DND-41 (cell line): ENCODE measurements at regions not wholly inside any gene's neighbourhood (a gene's known extent, or its start where the extent isn't known, plus 50 kb on each side); places are given as distances from the start of the nearest gene placed in this dataset.

Experiments
- ATAC-seq: fragments of 200-7000 bp; cut with Tn5 transposase; 3 replicates; pipeline ENCODE4 v1.9.1; 2021; ENCODE audit warnings: low read depth; ENCODE audit not compliant: insufficient read depth
- DNase-seq: peaks from one replicate; pipeline ENCODE4 v3.0.0-alpha.2; 2020
- H2AFZ ChIP-seq: 2 replicates; pipeline ENCODE4 v1.6.0; 2012; ENCODE audit warnings: low read depth, low read length
- H3K27ac ChIP-seq: 2 replicates; pipeline ENCODE4 v1.5.1; 2012; ENCODE audit warnings: low read length, inconsistent platforms
- H3K27me3 ChIP-seq: fragments of 200-600 bp; sonication (generic); 2 replicates; pipeline ENCODE4 v1.6.0; 2012; ENCODE audit warnings: low read length, mild to moderate bottlenecking, inconsistent platforms; ENCODE audit not compliant: insufficient read depth, poor library complexity
- H3K36me3 ChIP-seq: 2 replicates; pipeline ENCODE4 v1.5.1; 2012; ENCODE audit warnings: low read length, inconsistent platforms; ENCODE audit not compliant: insufficient read depth
- H3K4me1 ChIP-seq: 2 replicates; pipeline ENCODE4 v1.5.1; 2012; ENCODE audit warnings: mild to moderate bottlenecking, low read length; ENCODE audit not compliant: insufficient read depth
- H3K4me2 ChIP-seq: 2 replicates; pipeline ENCODE4 v1.6.0; 2012; ENCODE audit warnings: mild to moderate bottlenecking, moderate library complexity, low read length, inconsistent platforms; ENCODE audit not compliant: insufficient read depth
- H3K4me3 ChIP-seq, 2 experiments: fragments of 200-600 bp in 1 of 2; shearing (Covaris generic) in 1 of 2; 2 replicates each; pipeline ENCODE4 v1.5.1; 2012 to 2016; ENCODE audit warnings: inconsistent platforms in 2 of 2, low read length in 2 of 2, mild to moderate bottlenecking in 2 of 2, low read depth in 1 of 2, moderate library complexity in 1 of 2
- H3K79me2 ChIP-seq: 2 replicates; pipeline ENCODE4 v1.6.0; 2012; ENCODE audit warnings: low read length, inconsistent platforms; ENCODE audit not compliant: insufficient read depth
- H3K9ac ChIP-seq: 2 replicates; pipeline ENCODE4 v1.6.0; 2012; ENCODE audit warnings: low read depth, mild to moderate bottlenecking, inconsistent platforms, low read length, moderate library complexity
- H3K9me3 ChIP-seq: 2 replicates; pipeline ENCODE4 v1.5.1; 2012; ENCODE audit warnings: low read length, moderate library complexity, mild to moderate bottlenecking, inconsistent platforms; ENCODE audit not compliant: insufficient read depth, severe bottlenecking
- H4K20me1 ChIP-seq: 2 replicates; pipeline ENCODE4 v1.6.0; 2012; ENCODE audit warnings: low read length; ENCODE audit not compliant: insufficient read depth
- EZH2 ChIP-seq: IDR thresholded peaks from 3 replicates; pipeline ENCODE4 v1.6.1; 2012; ENCODE audit warnings: borderline replicate concordance, low read depth, mild to moderate bottlenecking, moderate library complexity, low read length, inconsistent platforms; ENCODE audit not compliant: severe bottlenecking
- TF ChIP-seq, protein P1 (sequence below): IDR thresholded peaks from 2 replicates; pipeline ENCODE4 v1.5.1; 2012; ENCODE audit warnings: borderline replicate concordance, low read length, moderate library complexity, mild to moderate bottlenecking; ENCODE audit not compliant: poor library complexity, severe bottlenecking; ENCODE audit errors: extremely low read depth

GRCh38 chr10:27390681-27391080 lies 113.4 kb upstream of the RAB18 start:
- no peaks in the 10 kb centered on the region for H3K79me2 ChIP-seq
- DNase-seq (no peak), ATAC-seq (no peak)
- H4K20me1 ChIP-seq: no peaks in the 10 kb centered on the region
- TF ChIP-seq, protein P1, sequence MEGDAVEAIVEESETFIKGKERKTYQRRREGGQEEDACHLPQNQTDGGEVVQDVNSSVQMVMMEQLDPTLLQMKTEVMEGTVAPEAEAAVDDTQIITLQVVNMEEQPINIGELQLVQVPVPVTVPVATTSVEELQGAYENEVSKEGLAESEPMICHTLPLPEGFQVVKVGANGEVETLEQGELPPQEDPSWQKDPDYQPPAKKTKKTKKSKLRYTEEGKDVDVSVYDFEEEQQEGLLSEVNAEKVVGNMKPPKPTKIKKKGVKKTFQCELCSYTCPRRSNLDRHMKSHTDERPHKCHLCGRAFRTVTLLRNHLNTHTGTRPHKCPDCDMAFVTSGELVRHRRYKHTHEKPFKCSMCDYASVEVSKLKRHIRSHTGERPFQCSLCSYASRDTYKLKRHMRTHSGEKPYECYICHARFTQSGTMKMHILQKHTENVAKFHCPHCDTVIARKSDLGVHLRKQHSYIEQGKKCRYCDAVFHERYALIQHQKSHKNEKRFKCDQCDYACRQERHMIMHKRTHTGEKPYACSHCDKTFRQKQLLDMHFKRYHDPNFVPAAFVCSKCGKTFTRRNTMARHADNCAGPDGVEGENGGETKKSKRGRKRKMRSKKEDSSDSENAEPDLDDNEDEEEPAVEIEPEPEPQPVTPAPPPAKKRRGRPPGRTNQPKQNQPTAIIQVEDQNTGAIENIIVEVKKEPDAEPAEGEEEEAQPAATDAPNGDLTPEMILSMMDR: no peak
- no peak for TF ChIP-seq EZH2
- no peak overlapping the region for H3K4me3 ChIP-seq
- no peaks in the 10 kb centered on the region for H3K4me1 ChIP-seq
- H2AFZ ChIP-seq: no peak overlapping the region
- no peak overlapping the region for H3K27ac ChIP-seq
- H3K9me3 ChIP-seq: no peaks in the 10 kb centered on the region
- H3K36me3 ChIP-seq: no peaks in the 10 kb centered on the region
- no peak overlapping the region for H3K9ac ChIP-seq
- H3K27me3 ChIP-seq: peaks cover 11% of the 10 kb centered on the region
- no peak overlapping the region for H3K4me2 ChIP-seq

DNA sequence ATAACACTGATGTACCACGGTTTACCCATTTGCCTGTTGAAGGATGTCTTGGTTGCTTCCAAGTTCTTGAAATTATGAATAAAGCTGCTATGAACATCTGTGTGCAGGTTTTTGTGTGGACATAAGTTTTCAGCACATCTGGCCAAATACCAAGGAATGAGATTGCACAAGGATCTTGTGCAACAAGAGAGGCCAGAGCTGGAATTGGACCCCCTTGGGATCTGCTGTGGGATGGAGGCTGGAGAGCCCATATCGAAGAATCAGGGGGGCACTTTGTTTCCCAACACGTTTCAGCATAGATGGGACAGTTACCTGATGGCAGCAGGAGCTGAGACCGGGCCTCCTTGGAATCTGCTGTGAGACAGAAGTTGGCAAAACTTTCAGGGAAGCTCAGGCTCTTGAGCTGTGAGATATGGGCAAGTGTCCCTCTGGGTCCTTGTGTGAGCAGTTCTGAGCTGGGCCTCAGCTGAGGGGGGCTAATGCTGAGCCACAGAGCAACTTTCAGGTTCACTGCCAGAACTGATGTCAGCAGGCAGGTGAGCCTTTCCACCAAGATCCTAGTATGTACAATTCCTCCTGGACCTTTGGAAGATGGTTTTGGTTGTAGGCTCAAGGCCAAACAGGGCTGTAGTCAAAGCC lies 115.2 kb upstream of the RAB18 start:
- H2AFZ ChIP-seq: no peak overlapping the region
- DNase-seq (no peak), ATAC-seq (no peak)
- no peaks in the 10 kb centered on the region for H4K20me1 ChIP-seq
- no peaks in the 10 kb centered on the region for H3K4me1 ChIP-seq
- H3K9me3 ChIP-seq: no peaks in the 10 kb centered on the region
- no peaks in the 10 kb centered on the region for H3K36me3 ChIP-seq
- H3K9ac ChIP-seq: no peak overlapping the region
- no peak overlapping the region for H3K27ac ChIP-seq
- no peak overlapping the region for H3K4me2 ChIP-seq
- no peaks in the 10 kb centered on the region for H3K79me2 ChIP-seq
- no peak for TF ChIP-seq EZH2
- TF ChIP-seq, protein P1: no peak
- no peak overlapping the region for H3K4me3 ChIP-seq
- H3K27me3 ChIP-seq: peaks cover 15% of the 10 kb centered on the region

GRCh38 chr10:27383595-27384542 lies 120.2 kb upstream of the RAB18 start:
- Histone ChIP-seq H3K27ac (no peak overlapping the region), H3K9me3 (no peaks in the 10 kb centered on the region), H2AFZ (no peak overlapping the region), H3K36me3 (no peaks in the 10 kb centered on the region), H3K9ac (no peak overlapping the region), H3K79me2 (no peaks in the 10 kb centered on the region), H4K20me1 (no peaks in the 10 kb centered on the region), H3K4me2 (no peak overlapping the region), H3K4me3 (no peak overlapping the region), H3K4me1 (no peaks in the 10 kb centered on the region), H3K27me3 (peaks cover 8% of the 10 kb centered on the region)
- no peak for ATAC-seq
- TF ChIP-seq, protein P1: no peak
- no peak for DNase-seq
